ENCODE measurements at regions not wholly inside any gene's neighbourhood (a gene's known extent, or its start where the extent isn't known, plus 50 kb on each side); places are given as distances from the start of the nearest gene placed in this dataset.

DNA sequence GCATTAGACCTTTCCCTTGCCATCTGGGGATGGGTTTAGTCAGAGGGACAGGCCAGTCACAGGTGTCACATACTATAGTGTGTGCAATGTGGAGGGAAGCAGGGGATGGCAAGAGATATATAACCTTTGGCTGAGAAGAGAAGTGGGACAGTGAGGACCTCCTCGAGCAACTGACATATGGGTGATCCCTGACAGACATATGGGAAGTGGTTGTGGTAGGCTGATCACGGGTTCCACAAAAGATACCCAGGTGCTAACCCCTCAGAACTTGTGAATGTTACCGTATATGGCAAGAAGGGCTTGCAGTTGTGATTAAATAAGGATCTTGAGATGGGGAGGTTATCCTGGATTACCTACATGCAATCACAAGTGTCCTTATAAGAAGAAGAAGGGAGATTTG, 188.1 kb upstream of the MPHOSPH6 start:
- Histone ChIP-seq H2AFZ (ENCODE audit: low read length) (no peak overlapping the region), H3K27me3 (ENCODE audit: insufficient read depth, low read length) (no peaks in the 10 kb centered on the region), H4K20me1 (ENCODE audit: insufficient read depth, low read length) (no peaks in the 10 kb centered on the region), H3K79me2 (ENCODE audit: insufficient read depth, low read length) (no peaks in the 10 kb centered on the region), H3K27ac (ENCODE audit: low read depth, low read length) (no peak overlapping the region), H3K36me3 (ENCODE audit: insufficient read depth, low read length) (no peaks in the 10 kb centered on the region), H3K4me1 (ENCODE audit: insufficient read depth, low read length) (no peaks in the 10 kb centered on the region), H3K9me3 (ENCODE audit: low read depth, low read length) (no peaks in the 10 kb centered on the region), H3K4me3 (ENCODE audit: insufficient read depth, low read length) (no peak overlapping the region), H3K4me2 (ENCODE audit: insufficient read depth, low read length) (no peak overlapping the region)
- TF ChIP-seq, protein P1, sequence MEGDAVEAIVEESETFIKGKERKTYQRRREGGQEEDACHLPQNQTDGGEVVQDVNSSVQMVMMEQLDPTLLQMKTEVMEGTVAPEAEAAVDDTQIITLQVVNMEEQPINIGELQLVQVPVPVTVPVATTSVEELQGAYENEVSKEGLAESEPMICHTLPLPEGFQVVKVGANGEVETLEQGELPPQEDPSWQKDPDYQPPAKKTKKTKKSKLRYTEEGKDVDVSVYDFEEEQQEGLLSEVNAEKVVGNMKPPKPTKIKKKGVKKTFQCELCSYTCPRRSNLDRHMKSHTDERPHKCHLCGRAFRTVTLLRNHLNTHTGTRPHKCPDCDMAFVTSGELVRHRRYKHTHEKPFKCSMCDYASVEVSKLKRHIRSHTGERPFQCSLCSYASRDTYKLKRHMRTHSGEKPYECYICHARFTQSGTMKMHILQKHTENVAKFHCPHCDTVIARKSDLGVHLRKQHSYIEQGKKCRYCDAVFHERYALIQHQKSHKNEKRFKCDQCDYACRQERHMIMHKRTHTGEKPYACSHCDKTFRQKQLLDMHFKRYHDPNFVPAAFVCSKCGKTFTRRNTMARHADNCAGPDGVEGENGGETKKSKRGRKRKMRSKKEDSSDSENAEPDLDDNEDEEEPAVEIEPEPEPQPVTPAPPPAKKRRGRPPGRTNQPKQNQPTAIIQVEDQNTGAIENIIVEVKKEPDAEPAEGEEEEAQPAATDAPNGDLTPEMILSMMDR (IDR thresholded peaks at IDR 0.05; ENCODE audit: extremely low read depth, low read depth, low read length): no peak
- no peak for DNase-seq (ENCODE audit: insufficient read length, low spot score, missing footprints)

DNA sequence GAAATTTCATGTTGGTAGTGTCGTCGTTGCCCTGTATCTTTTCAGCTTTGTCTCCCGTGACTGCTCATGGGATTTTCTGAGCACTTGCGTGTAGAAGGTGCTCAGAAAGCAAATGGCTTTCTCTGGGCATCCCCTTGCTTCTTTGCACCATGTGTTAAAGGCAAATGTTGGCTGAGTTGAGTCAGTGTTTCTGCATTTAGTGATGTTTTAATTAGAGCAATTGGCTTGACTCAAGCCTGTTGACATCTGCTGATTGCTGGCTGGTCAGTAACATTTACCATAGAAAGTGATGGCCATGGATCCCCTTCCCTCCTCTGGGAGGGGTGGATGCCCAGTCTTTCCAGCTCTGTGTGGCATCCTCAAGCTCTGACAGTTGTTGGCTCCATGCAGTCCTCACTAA, 187.2 kb upstream of the MPHOSPH6 start:
- Histone ChIP-seq H3K27ac (ENCODE audit: low read depth, low read length) (no peak overlapping the region), H3K27me3 (ENCODE audit: insufficient read depth, low read length) (no peaks in the 10 kb centered on the region), H3K9me3 (ENCODE audit: low read depth, low read length) (no peaks in the 10 kb centered on the region), H3K79me2 (ENCODE audit: insufficient read depth, low read length) (no peaks in the 10 kb centered on the region), H4K20me1 (ENCODE audit: insufficient read depth, low read length) (no peaks in the 10 kb centered on the region), H3K4me3 (ENCODE audit: insufficient read depth, low read length) (no peak overlapping the region), H2AFZ (ENCODE audit: low read length) (no peak overlapping the region), H3K36me3 (ENCODE audit: insufficient read depth, low read length) (no peaks in the 10 kb centered on the region), H3K4me1 (ENCODE audit: insufficient read depth, low read length) (no peaks in the 10 kb centered on the region), H3K4me2 (ENCODE audit: insufficient read depth, low read length) (no peak overlapping the region)
- DNase-seq (ENCODE audit: insufficient read length, low spot score, missing footprints): no peak
- TF ChIP-seq, protein P1 (IDR thresholded peaks at IDR 0.05; ENCODE audit: extremely low read depth, low read depth, low read length): no peak

DNA sequence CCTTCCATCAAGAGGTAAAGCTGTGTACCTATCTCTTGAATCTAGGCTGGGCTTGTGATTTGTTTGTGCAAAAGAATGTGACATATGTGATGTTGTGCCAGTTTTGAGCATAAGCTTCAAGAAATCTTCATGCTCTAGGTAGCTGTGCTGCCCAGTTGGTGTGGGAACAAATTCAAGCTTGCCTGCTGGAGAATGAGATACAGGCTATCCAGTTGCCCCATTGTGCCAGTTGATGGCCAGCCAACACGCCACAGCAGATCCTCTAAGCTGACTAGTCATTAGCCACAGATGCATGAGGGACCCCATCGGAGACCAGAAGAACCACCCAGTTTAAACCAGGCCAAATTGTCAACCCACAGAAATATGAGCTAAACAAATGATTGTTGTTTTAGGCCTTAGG, 180.5 kb upstream of the MPHOSPH6 start:
- no peak for DNase-seq (ENCODE audit: insufficient read length, low spot score, missing footprints)
- Histone ChIP-seq H2AFZ (ENCODE audit: low read length) (no peak overlapping the region), H3K36me3 (ENCODE audit: insufficient read depth, low read length) (no peaks in the 10 kb centered on the region), H3K79me2 (ENCODE audit: insufficient read depth, low read length) (no peaks in the 10 kb centered on the region), H3K27ac (ENCODE audit: low read depth, low read length) (no peak overlapping the region), H3K4me3 (ENCODE audit: insufficient read depth, low read length) (no peak overlapping the region), H3K4me2 (ENCODE audit: insufficient read depth, low read length) (no peak overlapping the region), H3K9me3 (ENCODE audit: low read depth, low read length) (no peaks in the 10 kb centered on the region), H3K4me1 (ENCODE audit: insufficient read depth, low read length) (no peaks in the 10 kb centered on the region), H3K27me3 (ENCODE audit: insufficient read depth, low read length) (no peaks in the 10 kb centered on the region), H4K20me1 (ENCODE audit: insufficient read depth, low read length) (no peaks in the 10 kb centered on the region)
- TF ChIP-seq, protein P1 (IDR thresholded peaks at IDR 0.05; ENCODE audit: extremely low read depth, low read depth, low read length): no peak

DNA sequence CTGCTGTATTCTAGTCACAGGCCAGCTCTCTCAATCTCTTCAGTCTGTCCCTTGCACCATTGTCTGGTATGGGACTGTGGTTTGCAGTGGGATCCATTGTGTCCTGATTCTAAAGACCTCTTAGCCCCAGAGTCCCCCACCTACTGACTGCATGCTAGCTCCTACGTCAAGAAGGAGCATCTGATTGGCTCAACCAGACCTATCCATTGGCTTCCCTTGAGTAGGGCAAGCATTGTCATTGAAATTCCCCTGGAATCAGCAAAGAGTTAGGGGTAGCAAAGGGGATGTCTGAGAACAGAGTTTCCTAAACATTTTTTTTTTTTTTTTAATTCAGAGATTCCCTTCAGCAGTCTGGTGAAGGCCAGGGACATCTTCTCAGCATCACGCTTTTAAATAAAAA, 175.3 kb upstream of the MPHOSPH6 start:
- no peaks in the 10 kb centered on the region for H4K20me1 ChIP-seq (ENCODE audit: insufficient read depth, low read length)
- H3K4me2 ChIP-seq (ENCODE audit: insufficient read depth, low read length): no peak overlapping the region
- TF ChIP-seq, protein P1 (IDR thresholded peaks at IDR 0.05; ENCODE audit: extremely low read depth, low read depth, low read length): no peak
- H3K27me3 ChIP-seq (ENCODE audit: insufficient read depth, low read length): no peaks in the 10 kb centered on the region
- H3K27ac ChIP-seq (ENCODE audit: low read depth, low read length): no peak overlapping the region
- no peaks in the 10 kb centered on the region for H3K9me3 ChIP-seq (ENCODE audit: low read depth, low read length)
- no peak overlapping the region for H2AFZ ChIP-seq (ENCODE audit: low read length)
- DNase-seq (ENCODE audit: insufficient read length, low spot score, missing footprints): no peak
- no peak overlapping the region for H3K4me3 ChIP-seq (ENCODE audit: insufficient read depth, low read length)
- H3K4me1 ChIP-seq (ENCODE audit: insufficient read depth, low read length): no peaks in the 10 kb centered on the region
- H3K79me2 ChIP-seq (ENCODE audit: insufficient read depth, low read length): no peaks in the 10 kb centered on the region
- H3K36me3 ChIP-seq (ENCODE audit: insufficient read depth, low read length): no peaks in the 10 kb centered on the region

Data from osteoblast (primary cell).